Stimulated activated CD8-positive, alpha-beta memory T cell treated with anti-CD3 and anti-CD28 coated beads, Interleukin-7, amount 100 ng/mL, for 24 hours (primary cell): ENCODE measurements at regions not wholly inside any gene's neighbourhood (a gene's known extent, or its start where the extent isn't known, plus 50 kb on each side); places are given as distances from the start of the nearest gene placed in this dataset.
"Not testable (repeated sequence)": the region's sequence is repeated elsewhere in the genome, so short reads cannot be mapped to it uniquely, and the experiment has no call there.

Source experiments
- DNase-seq: peaks from one replicate; pipeline ENCODE4 v3.0.0-alpha.2; 2020; ENCODE audit warnings: low read depth

DNA sequence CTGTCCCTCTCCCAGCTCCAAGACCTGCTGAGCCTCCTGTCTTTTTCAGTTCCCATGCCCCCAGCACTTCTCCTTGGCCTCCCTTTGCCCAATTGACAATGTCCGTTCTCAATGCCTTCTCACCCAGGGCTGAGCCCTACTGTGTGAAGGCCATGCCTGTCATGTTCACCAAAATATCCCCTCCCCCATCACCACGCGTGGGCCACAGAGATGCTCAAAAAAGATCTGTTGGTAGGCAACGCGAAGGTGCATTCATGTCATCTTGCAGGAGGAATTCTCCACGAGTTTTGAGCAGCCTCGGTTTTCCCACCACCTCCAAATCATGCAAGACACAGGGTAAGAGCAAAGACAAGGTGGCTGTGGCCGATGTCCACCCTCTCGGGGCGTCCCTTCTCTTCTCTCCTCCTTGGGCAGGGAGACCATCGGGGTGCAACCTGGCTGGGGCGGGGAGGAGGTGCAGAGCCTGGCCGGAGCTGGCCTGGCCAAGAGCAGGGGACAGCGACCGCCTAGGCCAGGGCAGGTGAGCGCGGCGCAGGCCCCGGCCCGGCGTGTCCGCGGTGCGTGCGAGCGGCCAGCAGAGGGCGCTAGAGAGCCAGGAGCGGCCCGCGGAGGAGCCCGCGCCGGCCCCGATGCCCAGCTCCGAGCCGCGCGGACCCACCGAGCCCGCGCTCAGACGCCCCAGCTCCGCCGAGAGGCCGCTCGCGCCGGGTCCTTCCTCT lies 56.3 kb upstream of the KRTAP5-11 start:
- peak; percentile 32 for DNase-seq

DNA sequence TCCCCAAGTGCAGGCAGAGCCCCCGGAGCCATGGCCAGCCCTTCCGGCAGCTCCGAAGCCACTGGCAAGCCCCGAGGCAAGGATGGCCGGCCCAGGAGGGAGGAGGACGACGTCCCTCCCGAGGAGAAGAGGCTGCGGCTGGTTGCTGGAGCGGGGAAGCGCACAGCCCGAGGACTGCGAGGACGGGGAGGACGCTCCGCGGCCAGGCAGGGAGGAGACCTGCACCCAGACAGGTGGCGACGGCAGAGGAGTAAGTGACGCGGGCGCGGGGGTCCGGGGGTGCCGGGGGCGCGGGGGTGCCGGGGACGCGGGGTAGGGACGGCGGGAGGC lies 56.8 kb upstream of the KRTAP5-11 start:
- not testable (repeated sequence) for DNase-seq

DNA sequence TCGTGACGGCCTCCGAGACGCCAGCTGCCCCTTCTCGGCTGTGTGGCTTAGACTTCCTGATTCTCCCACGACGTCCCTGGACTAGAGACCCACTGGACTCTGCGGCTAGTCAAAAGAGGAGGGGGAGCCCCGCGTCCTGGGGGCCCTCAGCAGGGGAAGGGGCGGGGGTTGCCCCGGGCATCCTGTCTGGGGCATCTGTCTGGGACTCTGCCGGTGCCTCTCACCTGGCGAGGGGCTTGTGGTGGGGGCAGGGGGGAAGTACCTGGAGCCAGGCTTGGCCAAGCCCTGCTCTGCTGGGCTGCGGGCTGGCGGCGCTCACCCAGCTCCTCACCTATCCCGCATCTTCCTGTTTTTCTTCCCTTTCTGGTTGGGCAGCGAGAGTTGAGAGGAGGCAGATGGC lies 57.2 kb upstream of the KRTAP5-11 start:
- DNase-seq: not testable (repeated sequence)

DNA sequence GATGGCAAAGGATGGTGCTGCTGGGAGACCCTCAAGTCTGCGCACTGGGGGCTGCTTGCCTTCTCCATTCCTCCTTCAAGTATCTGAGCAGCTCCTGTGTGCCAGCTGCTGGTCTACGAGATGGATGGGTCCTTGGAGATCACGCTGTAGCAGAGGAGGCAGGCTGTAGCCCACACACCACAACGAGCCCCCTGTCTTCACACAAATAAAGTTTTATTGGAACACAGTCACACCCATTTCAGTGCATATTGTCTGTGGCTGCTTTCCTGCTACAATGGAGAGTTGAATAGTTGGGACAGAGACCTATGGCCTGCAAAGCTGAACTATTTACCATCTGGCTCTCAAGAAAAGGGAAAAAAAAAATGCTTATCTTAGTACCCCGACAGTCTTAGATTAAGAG lies 64.4 kb upstream of the KRTAP5-11 start:
- DNase-seq: not testable (repeated sequence)

DNA sequence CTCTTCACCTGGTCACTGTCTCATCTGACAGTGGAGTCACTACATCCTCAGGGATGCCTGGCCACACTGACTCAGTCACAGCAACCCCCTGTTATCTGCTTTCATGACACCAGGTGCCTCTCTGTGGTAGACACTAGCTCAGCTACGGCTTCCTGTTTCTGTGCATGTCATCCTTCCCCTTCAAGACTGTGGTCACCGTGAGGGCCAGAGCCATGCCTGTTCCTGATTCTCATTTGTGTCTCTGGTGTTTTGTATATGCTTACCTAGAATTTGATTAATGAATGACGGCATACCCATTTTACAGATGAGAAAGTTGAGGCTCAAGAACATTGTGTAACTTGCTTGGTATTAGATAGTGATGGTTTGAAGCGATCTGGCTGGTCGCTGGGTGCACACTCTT lies 70.3 kb upstream of the KRTAP5-11 start:
- not testable (repeated sequence) for DNase-seq

DNA sequence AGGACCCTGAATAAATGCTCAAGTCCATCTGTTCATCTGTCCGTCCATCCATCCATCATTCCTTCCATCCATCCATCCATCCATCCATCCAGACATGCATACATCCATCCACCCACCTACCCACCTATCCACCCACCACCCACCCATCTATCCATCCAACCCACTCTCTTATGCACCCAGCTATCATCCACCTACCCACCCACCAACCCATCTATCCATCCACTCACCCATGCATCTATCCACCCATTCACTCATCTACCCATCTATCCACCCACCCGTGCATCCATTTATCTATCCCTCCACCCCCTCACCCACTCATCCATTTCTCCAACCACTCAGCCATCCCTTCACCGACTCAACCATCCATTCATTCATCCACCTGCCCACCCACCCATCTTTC lies 71.7 kb upstream of the KRTAP5-11 start:
- not testable (repeated sequence) for DNase-seq

DNA sequence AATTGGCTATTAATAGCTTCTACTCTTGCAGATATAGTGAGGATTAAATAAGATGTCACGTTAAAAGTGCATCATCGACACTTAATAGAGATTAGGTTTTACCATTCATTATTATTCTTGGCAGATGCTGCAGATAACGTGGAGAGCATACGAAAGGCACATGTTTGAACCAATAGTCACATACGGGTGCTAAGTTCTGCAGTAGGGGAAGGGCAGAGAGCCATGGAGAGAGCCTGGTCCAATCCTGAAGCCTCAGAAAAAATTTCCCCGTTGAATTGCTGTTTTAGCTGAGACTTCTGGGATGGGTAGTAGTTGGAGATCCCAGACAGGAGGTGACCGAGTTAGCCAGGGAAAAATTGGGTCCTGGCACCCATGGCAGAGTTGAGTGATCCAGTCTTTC lies 72.4 kb upstream of the KRTAP5-11 start:
- DNase-seq: not testable (repeated sequence)

DNA sequence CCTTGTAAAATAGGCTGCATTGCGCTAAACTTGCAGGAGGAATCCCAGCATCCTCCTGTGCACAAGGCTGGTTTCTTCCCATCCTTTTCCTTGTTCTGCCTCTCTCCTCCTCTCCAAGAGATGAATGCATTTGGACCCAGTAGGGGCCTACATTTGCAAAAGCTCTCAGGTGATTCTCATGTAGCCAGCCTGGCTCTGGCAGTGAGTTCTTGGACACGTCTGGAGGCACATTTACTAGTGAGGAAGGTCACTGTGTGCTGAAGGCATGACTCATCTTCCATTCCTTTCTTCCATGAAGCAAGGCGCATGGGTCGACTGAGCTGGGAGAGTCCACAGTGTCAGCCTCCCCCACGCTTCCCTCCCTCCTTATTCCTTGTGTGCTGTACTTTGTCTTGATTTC lies 73.8 kb upstream of the KRTAP5-11 start:
- DNase-seq: not testable (repeated sequence)

DNA sequence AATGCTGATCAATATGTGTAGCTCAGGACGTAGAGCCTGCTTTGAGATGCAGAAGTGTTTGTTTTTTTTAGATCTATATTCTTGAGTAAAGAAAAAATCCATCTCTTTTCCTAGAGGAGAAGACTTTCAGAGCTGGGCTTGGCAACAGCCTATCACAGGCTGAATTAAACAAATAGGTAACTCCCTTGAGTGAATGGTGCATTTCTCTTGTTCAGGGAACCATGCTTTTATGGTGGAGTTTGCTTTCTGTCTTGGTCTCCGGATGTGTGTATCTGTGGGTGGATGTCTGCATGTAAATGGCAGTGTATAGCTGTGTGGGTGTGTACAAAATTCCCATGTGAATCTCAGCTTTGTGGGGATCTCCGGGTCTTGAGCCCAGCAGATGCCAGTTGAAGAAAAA lies 82.3 kb upstream of the KRTAP5-11 start:
- not testable (repeated sequence) for DNase-seq

DNA sequence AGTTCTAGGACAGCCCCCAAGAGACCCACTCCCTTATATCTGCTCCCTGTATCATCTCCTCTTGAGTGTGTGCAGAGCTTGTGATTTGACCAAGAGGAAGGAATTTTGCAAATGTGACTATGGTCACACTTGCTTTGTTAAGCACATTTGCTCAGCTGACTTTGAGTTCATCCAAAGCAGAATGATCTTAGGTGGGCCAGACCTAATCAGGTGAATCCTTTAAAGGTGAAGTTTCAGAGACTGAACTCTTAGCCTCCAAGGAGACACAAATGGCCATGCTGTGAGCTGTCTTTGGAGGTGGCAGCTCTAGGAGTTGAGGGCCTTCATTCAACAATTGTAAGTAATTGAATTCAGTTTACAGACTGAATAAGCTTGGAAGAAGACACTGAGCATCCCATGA lies 115.4 kb upstream of the KRTAP5-11 start:
- DNase-seq: not testable (repeated sequence)

DNA sequence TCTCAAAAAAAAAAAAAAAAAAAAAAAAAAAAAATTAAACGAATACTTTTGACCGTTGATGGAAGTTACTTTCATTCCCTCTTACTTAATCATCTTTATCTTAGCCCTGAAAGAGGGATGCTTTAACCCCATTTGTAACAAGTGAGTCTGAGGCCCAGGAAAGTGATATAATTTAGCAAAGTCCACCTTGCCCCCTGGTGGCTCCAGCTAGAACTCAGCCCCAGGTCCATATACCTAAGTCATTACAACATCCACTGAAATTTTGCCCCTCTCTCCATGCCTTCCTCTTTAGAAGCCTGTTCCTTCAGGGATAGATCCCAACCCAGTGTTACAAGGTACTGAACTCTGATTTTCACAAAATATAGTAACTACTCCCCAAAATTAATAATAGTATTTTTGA lies 116.3 kb upstream of the KRTAP5-11 start:
- not testable (repeated sequence) for DNase-seq

DNA sequence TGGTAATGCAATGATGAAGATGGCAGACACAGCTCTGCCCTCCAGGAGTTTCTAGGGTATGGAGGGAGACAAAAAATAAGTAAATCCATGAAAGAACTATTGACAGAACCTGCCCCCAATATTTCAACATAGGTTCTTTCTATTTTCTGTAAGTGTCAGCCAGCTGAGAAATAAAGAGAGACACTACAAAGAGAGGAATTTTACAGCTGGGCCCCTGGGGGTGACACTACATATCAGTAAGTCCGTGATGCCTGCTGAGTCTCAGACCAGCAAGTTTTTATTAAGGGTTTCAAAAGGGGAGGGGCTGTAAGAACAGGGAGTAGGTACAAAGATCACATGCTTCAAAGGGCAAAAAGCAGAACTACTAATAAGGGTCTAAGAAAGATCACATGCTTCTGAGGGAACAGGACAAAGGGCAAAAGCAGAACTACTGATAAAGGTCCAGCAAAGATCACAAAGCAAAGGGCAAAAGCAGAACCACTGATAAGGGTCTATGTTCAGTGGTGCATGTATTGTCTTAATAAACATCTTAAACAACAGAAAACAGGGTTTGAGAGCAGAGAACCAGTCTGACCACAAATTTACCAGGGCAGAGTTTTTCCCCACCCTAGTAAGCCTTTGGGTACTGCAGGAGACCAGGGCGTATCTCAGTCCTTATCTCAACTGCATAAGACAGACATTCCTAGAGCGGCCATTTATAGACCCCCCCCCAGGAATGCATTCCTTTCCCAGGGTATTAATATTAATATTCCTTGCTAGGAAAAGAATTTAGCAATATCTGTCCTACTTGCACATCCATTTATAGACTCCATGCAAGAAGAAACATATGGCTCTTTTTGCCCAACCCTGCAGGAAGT lies 119.0 kb upstream of the KRTAP5-11 start:
- not testable (repeated sequence) for DNase-seq

DNA sequence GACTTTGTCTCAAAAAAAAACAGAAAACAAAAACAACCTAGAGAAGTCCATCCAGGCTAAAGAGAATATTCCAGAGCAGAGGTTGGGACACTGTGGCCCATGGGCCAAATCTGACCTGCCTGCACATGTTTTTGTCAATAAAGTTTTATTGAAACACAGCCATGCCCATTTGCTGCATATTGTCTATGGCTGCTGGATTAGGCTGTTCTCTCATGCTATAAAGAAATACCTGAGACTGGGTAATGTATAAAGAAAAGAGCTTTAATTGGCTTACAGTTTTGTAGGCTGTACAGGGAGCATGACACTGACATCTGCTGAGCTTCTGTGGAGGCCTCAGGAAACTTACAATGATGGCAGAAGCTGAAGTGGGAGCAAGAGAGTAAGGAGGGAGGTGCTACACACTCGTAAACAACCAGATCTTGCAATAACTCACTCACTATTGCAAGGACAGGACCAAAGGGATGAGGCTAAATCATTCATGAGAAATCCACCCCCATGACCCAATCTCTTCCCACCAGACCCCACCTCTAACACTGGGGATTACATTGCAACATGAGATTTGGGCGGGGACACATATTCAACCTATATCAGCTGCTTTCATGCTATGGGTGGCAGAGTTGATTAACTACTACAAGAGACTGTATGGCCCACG lies 122.5 kb upstream of the KRTAP5-11 start:
- not testable (repeated sequence) for DNase-seq

DNA sequence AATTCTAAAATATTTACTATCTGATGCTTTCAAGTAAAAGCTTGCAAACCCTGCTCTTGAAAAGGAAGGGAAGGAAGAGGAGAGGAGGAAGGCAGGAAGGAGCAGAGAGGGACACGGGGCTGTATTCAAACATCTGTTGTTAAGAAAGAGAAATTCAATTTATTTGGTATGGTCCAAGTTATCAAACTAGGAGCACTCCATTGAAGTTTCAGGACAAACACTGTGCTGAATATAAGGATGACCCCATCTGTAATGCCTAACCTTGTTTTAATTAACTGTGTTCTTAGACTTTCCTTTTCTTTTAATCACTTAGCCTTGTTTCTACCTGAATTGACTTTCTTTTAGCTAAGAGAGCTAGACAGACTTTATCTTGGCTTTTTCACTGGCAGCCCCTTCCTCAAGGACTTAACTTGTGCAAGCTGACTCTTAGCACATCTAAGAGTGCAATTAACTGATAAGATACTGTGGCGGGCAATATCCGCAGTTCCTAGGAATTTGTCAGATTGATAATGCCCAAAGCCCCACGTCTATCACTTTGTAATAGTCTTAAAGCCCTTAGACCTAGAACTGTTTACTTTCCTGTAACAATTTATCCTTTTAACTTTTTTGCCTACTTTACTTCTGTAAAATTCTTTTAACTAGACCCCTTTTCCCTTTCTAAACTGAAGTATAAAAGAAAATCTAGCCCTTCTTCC lies 123.2 kb upstream of the KRTAP5-11 start:
- DNase-seq: not testable (repeated sequence)

DNA sequence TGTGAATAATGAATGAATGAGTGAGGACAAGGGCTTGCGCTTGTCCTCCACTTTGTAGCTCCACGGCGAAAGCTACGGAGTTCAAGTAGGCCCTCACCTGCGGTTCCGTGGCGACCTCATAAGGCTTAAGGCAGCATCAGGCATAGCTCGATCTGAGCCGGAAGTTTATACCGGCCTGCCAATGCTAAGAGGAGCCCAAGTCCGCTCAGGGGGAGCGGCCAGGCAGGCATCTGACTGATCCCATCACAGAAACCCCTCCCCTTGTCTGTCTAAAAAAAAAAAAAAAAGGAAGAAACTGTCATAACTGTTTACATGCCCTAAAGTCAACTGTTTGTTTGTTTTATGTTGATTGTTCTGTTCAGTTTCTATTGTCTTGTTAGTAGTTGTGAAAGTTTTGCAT lies 124.4 kb upstream of the KRTAP5-11 start:
- not testable (repeated sequence) for DNase-seq

DNA sequence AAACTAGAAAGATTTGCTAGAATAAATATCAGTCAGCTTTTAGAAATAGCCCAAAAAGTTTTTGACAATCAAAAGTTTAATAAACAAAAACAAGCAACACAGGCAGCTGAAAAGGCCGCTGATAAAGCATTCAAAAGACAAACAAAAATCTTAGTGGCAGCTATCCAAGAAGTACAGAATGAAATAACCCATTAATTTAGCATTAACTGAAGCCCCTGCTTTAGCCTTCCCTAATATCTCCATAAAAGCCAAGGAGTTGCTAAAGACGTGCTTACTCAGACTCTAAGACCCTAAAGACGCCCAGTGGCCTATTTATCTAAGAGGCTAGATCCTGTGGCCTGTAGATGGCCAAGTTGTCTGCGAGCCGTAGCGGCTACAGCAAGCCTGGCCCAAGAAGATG lies 123.5 kb upstream of the DEFB108B start:
- DNase-seq: not testable (repeated sequence)

DNA sequence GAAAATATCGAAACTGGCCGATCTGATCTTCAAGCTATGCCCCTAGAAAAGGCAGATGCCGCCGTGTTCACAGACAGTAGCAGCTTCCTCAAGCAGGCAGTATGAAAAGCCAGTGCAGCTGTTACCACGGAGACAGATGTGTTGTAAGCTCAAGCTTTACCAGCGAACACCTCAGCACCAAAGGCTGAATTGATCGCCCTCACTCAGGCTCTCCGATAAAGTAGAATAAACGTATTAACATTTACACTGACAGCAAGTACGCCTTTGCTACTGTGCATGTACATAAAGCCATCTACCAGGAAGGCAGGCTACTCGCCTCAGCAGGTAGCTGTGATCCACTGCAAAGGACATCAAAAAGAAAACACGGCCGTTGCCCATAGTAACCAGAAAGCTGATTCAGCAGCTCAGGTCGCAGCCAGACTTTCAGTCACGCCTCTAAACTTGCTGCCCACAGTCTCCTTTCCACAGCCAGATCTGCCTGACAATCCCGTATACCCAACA lies 122.8 kb upstream of the DEFB108B start:
- not testable (repeated sequence) for DNase-seq

DNA sequence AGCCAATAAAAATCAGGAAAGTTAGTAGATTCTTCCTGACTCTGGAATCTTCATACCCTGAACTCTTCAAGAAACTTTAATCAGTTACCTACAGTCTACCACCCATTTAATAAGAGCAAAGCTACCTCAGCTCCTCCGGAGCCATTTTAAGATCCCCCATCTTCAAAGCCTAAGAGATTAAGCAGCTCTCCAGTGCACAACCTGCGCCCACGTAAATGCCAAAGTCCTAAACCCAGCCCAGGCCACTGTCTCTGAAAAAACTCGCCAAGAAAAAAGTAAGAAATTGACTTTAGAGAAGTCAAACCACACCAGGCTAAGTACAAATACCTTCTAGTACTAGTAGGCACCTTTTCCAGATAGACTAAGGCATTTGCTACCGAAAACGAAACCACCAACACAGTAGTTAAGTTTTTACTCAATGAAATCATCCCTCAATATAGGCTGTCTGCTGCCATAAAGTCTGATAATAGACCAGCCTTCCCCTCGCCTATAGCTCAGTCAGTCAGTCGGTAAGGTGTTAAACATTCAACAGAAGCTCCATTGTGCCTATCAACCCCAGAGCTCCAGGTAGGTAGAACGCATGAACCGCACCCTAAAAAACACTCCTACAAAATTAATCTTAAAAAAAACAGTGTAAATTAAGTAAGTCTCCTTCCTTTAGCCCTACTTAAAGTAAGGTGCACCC lies 122.2 kb upstream of the DEFB108B start:
- not testable (repeated sequence) for DNase-seq

DNA sequence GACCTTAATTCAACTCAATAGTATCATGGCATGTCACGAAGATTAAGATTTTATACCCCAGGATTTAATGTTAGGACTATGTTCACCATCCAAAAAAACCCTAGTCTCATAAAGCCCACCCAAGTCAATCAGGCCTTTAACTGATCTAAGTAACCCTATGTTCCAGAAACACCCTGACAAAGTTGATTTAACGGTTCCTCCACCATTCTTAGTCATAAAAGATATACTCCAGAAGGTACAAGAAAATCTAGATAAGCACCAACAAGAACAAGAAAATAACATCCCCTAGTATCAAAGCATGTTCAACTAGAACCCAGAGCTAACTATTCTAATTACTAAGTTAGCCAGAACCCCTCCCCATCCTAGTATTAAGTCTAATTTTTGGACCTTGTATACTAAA lies 120.7 kb upstream of the DEFB108B start:
- not testable (repeated sequence) for DNase-seq

DNA sequence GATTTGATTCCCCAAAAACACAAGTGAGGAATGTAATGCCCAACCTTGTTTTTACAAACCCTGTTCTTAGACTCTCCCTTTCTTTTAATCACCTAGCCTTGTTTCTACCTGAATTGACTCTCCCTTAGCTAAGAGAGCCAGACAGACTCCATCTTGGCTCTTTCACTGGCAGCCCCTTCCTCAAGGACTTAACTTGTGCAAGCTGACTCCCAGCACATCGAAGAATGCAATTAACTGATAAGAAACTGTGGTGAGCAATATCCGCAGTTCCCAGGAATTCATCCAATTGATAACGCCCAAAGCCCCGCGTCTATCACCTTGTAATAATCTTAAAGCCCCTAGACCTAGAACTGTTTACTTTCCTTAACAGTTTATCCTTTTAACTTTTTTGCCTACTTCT lies 120.2 kb upstream of the DEFB108B start:
- DNase-seq: not testable (repeated sequence)

DNA sequence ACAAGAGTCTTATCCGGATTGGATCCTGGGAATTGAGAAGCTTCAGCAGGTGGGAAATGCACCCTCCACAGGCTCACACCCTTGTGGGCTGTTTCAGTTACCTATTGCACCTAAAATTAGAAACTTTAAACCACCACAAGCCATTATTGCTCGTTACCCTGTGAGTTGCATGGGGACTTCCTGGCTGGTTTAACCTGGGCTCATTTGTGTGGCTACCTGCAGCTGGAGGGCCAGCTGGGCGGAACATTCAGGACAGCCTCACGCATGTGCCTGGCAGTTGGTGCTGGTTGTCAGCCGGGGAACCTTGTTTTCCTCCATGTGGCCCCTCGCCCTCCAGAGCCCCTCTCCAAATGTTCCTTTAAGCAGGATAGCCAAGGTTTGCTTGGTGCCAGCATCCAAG lies 118.5 kb upstream of the DEFB108B start:
- not testable (repeated sequence) for DNase-seq
